ENCODE measurements at regions not wholly inside any gene's neighbourhood (a gene's known extent, or its start where the extent isn't known, plus 50 kb on each side); places are given as distances from the start of the nearest gene placed in this dataset.

DNA sequence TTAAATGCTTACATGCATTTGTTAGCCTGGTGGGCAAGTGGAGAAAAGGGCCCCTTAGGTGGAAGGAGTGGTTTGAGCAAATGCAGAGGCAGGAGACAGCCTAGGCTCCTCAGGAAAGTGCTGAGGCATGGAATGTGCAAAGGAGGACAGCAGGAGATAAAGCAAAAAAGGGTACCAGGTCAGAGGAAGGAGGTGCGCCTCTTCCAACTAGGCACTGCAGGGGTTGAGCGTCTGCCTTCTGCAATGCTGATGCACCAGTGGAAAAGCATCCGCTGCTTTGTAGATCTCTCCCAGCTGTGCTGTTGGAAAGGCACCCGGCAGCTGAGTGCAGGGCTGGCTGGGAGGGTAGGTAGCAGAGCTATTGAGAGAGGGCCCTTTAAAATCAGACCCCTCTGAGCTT is 287.0 kb upstream of the XYLT1 start:
- no peaks in the 10 kb centered on the region for H3K4me1 ChIP-seq
- H3K36me3 ChIP-seq (ENCODE audit: low read depth, missing control alignments), result no peaks in the 10 kb centered on the region
- H3K27ac ChIP-seq, result no peak overlapping the region
- H3K9me3 ChIP-seq, result no peaks in the 10 kb centered on the region
- no peak overlapping the region for H3K4me3 ChIP-seq
- intact Hi-C loops (cut with DNase I; ENCODE audit: low total_unique reads), result no loop called here
- H3K27me3 ChIP-seq, result no peaks in the 10 kb centered on the region
- WGBS, 2 donors, result 23 to 33% methylated on average over 4 of the region's 4 CpGs
- DNase-seq, result no peak
- TF ChIP-seq POLR2A (IDR thresholded peaks at IDR 0.05) (no peak), CTCF (IDR thresholded peaks at IDR 0.05) (no peak)

DNA sequence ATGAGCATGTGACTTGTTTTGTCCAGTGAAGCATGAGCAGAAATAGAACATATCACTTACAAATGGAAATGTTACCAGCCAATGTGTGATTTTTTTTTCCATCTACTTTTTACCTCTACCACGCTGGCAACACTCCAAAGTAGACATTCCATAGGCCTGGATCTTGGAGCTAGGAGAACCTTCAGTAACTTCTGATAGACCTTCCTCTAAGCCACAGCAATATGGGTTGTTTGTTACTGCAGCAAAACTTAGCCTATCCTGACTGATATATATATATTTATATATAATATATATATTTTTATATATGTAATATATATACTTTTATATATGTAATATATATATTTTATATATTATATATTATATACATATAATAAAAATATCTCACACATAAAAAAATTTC is 284.4 kb upstream of the XYLT1 start:
- intact Hi-C loops (cut with DNase I; ENCODE audit: low total_unique reads), result no loop called here
- Histone ChIP-seq H3K27me3 (no peaks in the 10 kb centered on the region), H3K9me3 (no peaks in the 10 kb centered on the region), H3K4me3 (no peak overlapping the region), H3K4me1 (no peaks in the 10 kb centered on the region), H3K36me3 (ENCODE audit: low read depth, missing control alignments) (no peaks in the 10 kb centered on the region), H3K27ac (no peak overlapping the region)
- TF ChIP-seq CTCF (IDR thresholded peaks at IDR 0.05) (no peak), POLR2A (IDR thresholded peaks at IDR 0.05) (no peak)
- 85 to 86% methylated on average over 1 of the region's 1 CpG for WGBS, 2 donors
- DNase-seq, result no peak

DNA sequence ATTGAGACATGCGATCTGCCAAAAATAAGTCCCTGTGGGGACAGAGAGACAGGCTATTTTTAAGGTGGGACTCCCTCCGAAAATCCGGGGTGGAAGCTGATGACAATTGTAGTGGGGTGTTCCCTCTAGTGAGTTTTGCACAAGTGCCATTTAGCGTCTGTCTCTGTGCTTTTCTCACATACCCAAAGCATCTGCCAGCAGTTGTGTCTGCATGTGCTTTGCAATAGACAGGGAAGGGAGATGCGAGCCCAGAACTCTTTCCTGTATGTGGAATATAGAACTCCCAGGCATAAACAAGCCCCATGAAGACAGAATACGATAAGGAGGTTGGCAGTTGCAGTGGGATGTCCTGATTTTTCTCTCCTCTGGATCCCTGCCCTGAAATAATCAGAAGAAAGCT is 282.7 kb upstream of the XYLT1 start:
- intact Hi-C loops (cut with DNase I; ENCODE audit: low total_unique reads), result no loop called here
- TF ChIP-seq CTCF (IDR thresholded peaks at IDR 0.05) (no peak), POLR2A (IDR thresholded peaks at IDR 0.05) (no peak)
- Histone ChIP-seq H3K9me3 (no peaks in the 10 kb centered on the region), H3K27me3 (no peaks in the 10 kb centered on the region), H3K4me3 (no peak overlapping the region), H3K27ac (no peak overlapping the region), H3K36me3 (ENCODE audit: low read depth, missing control alignments) (no peaks in the 10 kb centered on the region), H3K4me1 (no peaks in the 10 kb centered on the region)
- WGBS, 2 donors, result 84 to 87% methylated on average over 6 of the region's 6 CpGs
- no peak for DNase-seq

DNA sequence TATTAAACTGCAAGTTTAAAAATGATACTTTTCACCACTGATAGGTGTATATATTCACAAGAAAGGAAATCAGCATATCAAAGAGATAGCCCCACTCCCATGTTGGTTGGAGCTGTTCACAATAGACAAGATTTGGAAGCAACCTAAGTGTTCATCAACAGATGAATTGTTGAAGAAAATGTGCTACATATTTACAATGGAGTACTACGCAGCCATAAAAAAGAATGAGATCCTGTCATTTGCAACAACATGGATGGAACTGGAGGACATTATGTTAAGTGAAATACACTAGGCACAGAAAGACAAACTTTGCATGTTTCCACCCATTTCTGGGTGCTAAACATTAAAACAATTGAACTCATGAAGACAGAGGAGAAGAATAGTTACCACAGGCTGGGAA is 278.9 kb upstream of the XYLT1 start:
- no peak overlapping the region for H3K4me3 ChIP-seq
- intact Hi-C loops (cut with DNase I; ENCODE audit: low total_unique reads), result no loop called here
- 94 to 96% methylated on average over 1 of the region's 1 CpG for WGBS, 2 donors
- no peak for DNase-seq
- H3K9me3 ChIP-seq, result no peaks in the 10 kb centered on the region
- no peaks in the 10 kb centered on the region for H3K4me1 ChIP-seq
- H3K27ac ChIP-seq, result no peak overlapping the region
- no peak for TF ChIP-seq CTCF (IDR thresholded peaks at IDR 0.05)
- TF ChIP-seq POLR2A (IDR thresholded peaks at IDR 0.05), result no peak
- H3K36me3 ChIP-seq (ENCODE audit: low read depth, missing control alignments), result no peaks in the 10 kb centered on the region
- no peaks in the 10 kb centered on the region for H3K27me3 ChIP-seq

- 41 to 47% methylated on average over 11 of the region's 11 CpGs for WGBS, 2 donors
- no peaks in the 10 kb centered on the region for H3K36me3 ChIP-seq (ENCODE audit: low read depth, missing control alignments)
- H3K27me3 ChIP-seq, result no peaks in the 10 kb centered on the region
- intact Hi-C loops (cut with DNase I; ENCODE audit: low total_unique reads), result no loop called here
- H3K27ac ChIP-seq, result no peak overlapping the region
- DNase-seq, result no peak
- no peaks in the 10 kb centered on the region for H3K9me3 ChIP-seq
- H3K4me3 ChIP-seq, result no peak overlapping the region
- no peak for TF ChIP-seq CTCF (IDR thresholded peaks at IDR 0.05)
- no peak for TF ChIP-seq POLR2A (IDR thresholded peaks at IDR 0.05)
- H3K4me1 ChIP-seq, result no peaks in the 10 kb centered on the region
Measured at GRCh38 chr16:17748044-17748719, 277.4 kb upstream of the XYLT1 start.
